A549 (cell line): ENCODE measurements at regions not wholly inside any gene's neighbourhood (a gene's known extent, or its start where the extent isn't known, plus 50 kb on each side); places are given as distances from the start of the nearest gene placed in this dataset.
"Not testable (repeated sequence)": the region's sequence is repeated elsewhere in the genome, so short reads cannot be mapped to it uniquely, and the experiment has no call there.

Experiments
- ATAC-seq, 2 experiments: fragments of 200-7000 bp in 1 of 2; fragments of >200 bp in 1 of 2; cut with Nextera tagmentation in 1 of 2; cut with Tn5 transposase in 1 of 2; 3 replicates each; pipeline versions ENCODE4 v1.8.0 to v1.9.1; 2018 to 2020; ENCODE audit warnings: mild to moderate bottlenecking in 1 of 2, moderate library complexity in 1 of 2
- CTCF ChIA-PET: fragments of 300-600 bp; sonication (Branson Sonifier 250); formaldehyde crosslinking; extraction: SDS; loops from one replicate; lab custom pipeline; 2021; ENCODE audit warnings: antibody characterized with exemption, inconsistent platforms; lab: Yijun Ruan, JAX
- POLR2A ChIA-PET: fragments of 350-600 bp; formaldehyde crosslinking; extraction: SDS; loops from one replicate; lab custom pipeline; 2021; ENCODE audit warnings: antibody characterized with exemption, inconsistent platforms; lab: Yijun Ruan, JAX
- DNase-seq, 2 experiments: peaks; one replicate each; pipeline versions ENCODE4 v3.0.0 to v3.0.0-alpha.2; 2011 to 2016; ENCODE audit warnings: low read depth in 1 of 2, low spot score in 1 of 2
- FAIRE-seq: peaks from 2 replicates; lab custom pipeline; 2011; peaks lifted over from hg19 to GRCh38; lab: Jason Lieb, UNC
- H3K27ac ChIP-seq, 2 experiments: fragments of >200 bp; sonication (Bioruptor Twin); formaldehyde crosslinking; 3 replicates each; pipeline ENCODE4 v1.5.1; 2016 to 2017
- H3K4me1 ChIP-seq: fragments of >200 bp; sonication (Bioruptor Twin); formaldehyde crosslinking; 3 replicates; pipeline ENCODE4 v1.6.1; 2016
- H3K4me2 ChIP-seq: fragments of >200 bp; sonication (Bioruptor Twin); formaldehyde crosslinking; 3 replicates; pipeline ENCODE4 v1.6.1; 2016
- H3K4me3 ChIP-seq: fragments of >200 bp; sonication (Bioruptor Twin); formaldehyde crosslinking; 3 replicates; pipeline ENCODE4 v1.5.1; 2016
- H3K9me3 ChIP-seq: fragments of >200 bp; sonication (Bioruptor Twin); formaldehyde crosslinking; 3 replicates; pipeline ENCODE4 v1.6.1; 2016
- CTCF ChIP-seq: fragments of >200 bp; sonication (Bioruptor Twin); formaldehyde crosslinking; IDR thresholded peaks from 3 replicates; pipeline ENCODE4 v1.5.1; 2016
- RAD21 ChIP-seq, 2 experiments: fragments of >200 bp in 1 of 2; sonication (Bioruptor Twin) in 1 of 2; formaldehyde crosslinking in 1 of 2; IDR thresholded peaks in 1 of 2; conservative IDR thresholded peaks in 1 of 2; 2 replicates in 1 of 2; 3 replicates in 1 of 2; pipeline ENCODE4 v1.6.1; 2012 to 2018; ENCODE audit warnings: inconsistent platforms in 1 of 2
- SMC3 ChIP-seq: fragments of >200 bp; sonication (Bioruptor Twin); formaldehyde crosslinking; IDR thresholded peaks from 3 replicates; pipeline ENCODE4 v1.6.1; 2018; ENCODE audit warnings: inconsistent platforms
- WGBS: methylation state at CpG from one replicate; pipeline ENCODE4 v1.1.6; 2017; ENCODE audit errors: missing lambda C conversion rate; 5-methylcytosine and 5-hydroxymethylcytosine counted together

- H3K4me3 ChIP-seq, FAIRE-seq, H3K4me2 ChIP-seq, CTCF ChIA-PET, H3K27ac ChIP-seq, H3K4me1 ChIP-seq, ATAC-seq, POLR2A ChIA-PET, H3K9me3 ChIP-seq: not testable (repeated sequence)
- peak; percentile 26 to 39; a peak in 4 of 5 replicates for TF ChIP-seq RAD21 (conservative IDR thresholded peaks at IDR 0.05 in 1 of 2, IDR thresholded peaks at IDR 0.05 in 1 of 2)
- TF ChIP-seq SMC3 = 0 out of 3 replicates have a peak, but pooled peaks have one; percentile 22
- TF ChIP-seq CTCF = peak; percentile 14; the same call in 2 of the 3 replicates
- peak in 1 of 2 experiments; percentile 5 for DNase-seq
- WGBS = 5% methylated on average over 2 of the region's 3 CpGs
Measured at GRCh38 chr11:71734368-71734767, 98.6 kb upstream of the DEFB108B start.

GRCh38 chr11:71738317-71738716 lies 94.7 kb upstream of the DEFB108B start:
- ATAC-seq, DNase-seq, H3K9me3 ChIP-seq, H3K4me1 ChIP-seq, POLR2A ChIA-PET, CTCF ChIA-PET, H3K4me3 ChIP-seq, FAIRE-seq, H3K4me2 ChIP-seq, H3K27ac ChIP-seq: not testable (repeated sequence)
- WGBS = 16% methylated on average over 4 of the region's 4 CpGs

GRCh38 chr11:71743385-71743784 lies 89.6 kb upstream of the DEFB108B start:
- H3K4me2 ChIP-seq, H3K4me1 ChIP-seq, H3K27ac ChIP-seq, H3K4me3 ChIP-seq, ATAC-seq, H3K9me3 ChIP-seq, POLR2A ChIA-PET, FAIRE-seq, DNase-seq: not testable (repeated sequence)
- 60% methylated on average over 11 of the region's 11 CpGs for WGBS
- CTCF ChIA-PET = interaction anchor here (1.9 kb wide), 1 partner anchor 104 kb away, joined by 5 read pairs; no protein-coding TSS in a partner anchor

- POLR2A ChIA-PET, DNase-seq, H3K4me2 ChIP-seq, H3K9me3 ChIP-seq, H3K4me1 ChIP-seq, ATAC-seq, H3K4me3 ChIP-seq, CTCF ChIA-PET, FAIRE-seq, H3K27ac ChIP-seq: not testable (repeated sequence)
- WGBS = 63% methylated on average over 11 of the region's 11 CpGs
Measured at GRCh38 chr11:71745656-71746055, 87.3 kb upstream of the DEFB108B start.

GRCh38 chr11:71746263-71746662 lies 86.7 kb upstream of the DEFB108B start:
- H3K4me3 ChIP-seq, FAIRE-seq, DNase-seq, POLR2A ChIA-PET, CTCF ChIA-PET, H3K9me3 ChIP-seq, ATAC-seq, H3K4me1 ChIP-seq, H3K27ac ChIP-seq, H3K4me2 ChIP-seq: not testable (repeated sequence)
- WGBS = 9% methylated on average over 4 of the region's 5 CpGs

GRCh38 chr11:71748965-71749620 lies 83.9 kb upstream of the DEFB108B start:
- H3K4me2 ChIP-seq, FAIRE-seq, H3K9me3 ChIP-seq, POLR2A ChIA-PET, ATAC-seq, H3K27ac ChIP-seq, H3K4me1 ChIP-seq, DNase-seq, H3K4me3 ChIP-seq: not testable (repeated sequence)
- CTCF ChIA-PET = interaction anchor here (0.8 to 1.7 kb wide), 5 partner anchors 22 to 169 kb away, joined by 3 to 4 read pairs (median 4); partner anchors contain the start of gene KRTAP5-11
- WGBS = 45% methylated on average over 12 of the region's 14 CpGs

- H3K9me3 ChIP-seq, H3K4me3 ChIP-seq, H3K4me2 ChIP-seq, DNase-seq, ATAC-seq, H3K4me1 ChIP-seq, FAIRE-seq, POLR2A ChIA-PET, H3K27ac ChIP-seq, CTCF ChIA-PET: not testable (repeated sequence)
- WGBS = 74% methylated on average over 11 of the region's 11 CpGs
Measured at GRCh38 chr11:71750908-71751307, 82.1 kb upstream of the DEFB108B start.

- H3K9me3 ChIP-seq, H3K4me2 ChIP-seq, FAIRE-seq, H3K4me3 ChIP-seq, CTCF ChIA-PET, POLR2A ChIA-PET, DNase-seq, H3K27ac ChIP-seq, H3K4me1 ChIP-seq, ATAC-seq: not testable (repeated sequence)
- WGBS = 56% methylated on average over 19 of the region's 20 CpGs
Measured at GRCh38 chr11:71764695-71765491, 68.1 kb upstream of the DEFB108B start.

- ATAC-seq, H3K27ac ChIP-seq, CTCF ChIA-PET, DNase-seq, H3K4me2 ChIP-seq, H3K9me3 ChIP-seq, H3K4me3 ChIP-seq, H3K4me1 ChIP-seq, POLR2A ChIA-PET, FAIRE-seq: not testable (repeated sequence)
- 40% methylated on average over 3 of the region's 5 CpGs for WGBS
Measured at GRCh38 chr11:71767016-71767415, 66.0 kb upstream of the DEFB108B start.
